GM19463 (cell line): ENCODE measurements at regions not wholly inside any gene's neighbourhood (a gene's known extent, or its start where the extent isn't known, plus 50 kb on each side); places are given as distances from the start of the nearest gene placed in this dataset.
"Not testable (repeated sequence)": the region's sequence is repeated elsewhere in the genome, so short reads cannot be mapped to it uniquely, and the experiment has no call there.

Source experiments
- ATAC-seq: cut with Tn5 transposase; IDR thresholded peaks from one replicate; pipeline ENCODE4 v1.9.1; 2021; ENCODE audit warnings: mild to moderate bottlenecking, moderate library complexity; ENCODE audit not compliant: unreplicated experiment

DNA sequence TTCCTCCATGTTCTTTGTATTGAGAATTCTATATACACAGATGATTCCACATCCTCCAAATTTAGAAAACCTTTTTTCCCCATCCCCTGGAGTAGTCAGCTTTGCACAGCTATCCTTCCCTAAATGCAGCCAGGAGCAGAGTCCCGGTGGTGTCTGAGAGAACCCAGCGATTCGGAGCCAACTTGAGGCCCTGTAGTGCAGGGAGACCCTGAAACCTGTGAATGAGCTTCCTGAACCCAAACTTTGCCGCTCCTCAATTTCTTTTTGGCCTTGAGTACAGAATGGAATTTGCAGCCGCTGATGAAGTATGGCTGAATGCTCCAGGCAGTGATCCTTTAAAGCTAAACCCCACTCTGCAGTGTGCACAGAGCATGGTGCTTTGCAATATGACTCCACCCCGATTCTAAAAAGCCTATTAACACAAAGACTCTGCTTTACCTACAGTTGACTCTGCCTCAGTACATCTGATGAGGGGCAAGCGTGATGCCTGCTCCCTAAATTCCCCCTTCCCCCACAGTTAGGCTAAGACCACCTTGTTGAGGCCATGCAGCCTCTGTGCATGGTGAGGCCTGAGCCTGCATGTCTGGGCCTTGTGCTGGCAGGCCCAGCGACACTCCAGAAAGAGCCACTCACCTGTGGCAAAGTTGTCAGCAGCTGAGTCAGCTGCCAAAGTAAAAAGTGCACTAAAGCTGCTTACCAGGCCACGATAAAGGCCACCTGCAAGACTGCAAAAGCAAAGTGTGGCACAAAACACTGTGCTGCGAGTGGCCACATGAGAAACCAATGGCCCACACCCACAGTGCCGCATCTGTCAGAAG lies 82.1 kb downstream of the PLEKHG1 start:
- ATAC-seq = no peak

DNA sequence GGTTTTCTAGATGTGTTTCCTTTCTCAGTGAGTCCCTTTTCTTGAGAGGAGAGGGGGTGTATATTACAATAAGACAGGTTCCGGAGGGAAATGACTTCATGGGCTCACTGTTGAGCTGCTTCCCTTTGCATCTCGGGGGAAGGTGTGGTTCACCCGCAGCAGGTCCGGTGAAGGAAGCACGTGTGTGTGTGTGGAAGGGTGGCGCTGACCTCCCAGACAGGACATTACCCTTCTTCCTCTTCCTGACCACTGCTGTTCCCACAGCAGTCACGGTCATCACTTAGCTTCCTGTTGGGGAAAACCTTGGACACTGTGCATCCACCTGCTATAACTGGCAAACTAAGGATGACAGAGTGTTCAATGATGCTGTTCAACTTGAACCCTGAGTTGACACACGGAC lies 83.6 kb downstream of the PLEKHG1 start:
- peak; percentile 35 for ATAC-seq

- no peak for ATAC-seq
These were observed 84.5 kb downstream of the PLEKHG1 start for GRCh38 chr6:150684161-150684560.

- ATAC-seq = no peak
These were observed 85.2 kb downstream of the PLEKHG1 start for GRCh38 chr6:150684714-150685459.

GRCh38 chr6:150685860-150686259 lies 86.2 kb downstream of the PLEKHG1 start:
- no peak for ATAC-seq

DNA sequence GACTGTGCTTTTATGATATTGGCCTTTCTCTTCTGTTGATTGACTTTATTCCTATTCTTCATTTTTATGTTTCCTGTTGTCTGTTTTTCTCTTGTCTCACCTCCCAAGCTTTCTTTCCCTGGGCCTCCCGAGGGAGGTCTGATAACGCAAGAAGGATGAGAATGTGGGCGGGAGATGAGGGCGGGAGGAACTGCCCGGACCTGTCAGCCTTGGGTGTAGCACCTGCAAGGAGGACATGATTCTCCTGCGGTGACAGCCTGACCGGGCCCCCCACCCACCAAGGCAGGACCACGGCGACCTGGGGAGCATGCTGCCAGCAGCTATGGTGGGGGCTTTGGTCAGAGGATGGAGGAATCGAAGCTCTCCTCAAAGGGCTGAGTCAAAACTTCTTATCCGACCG lies 86.9 kb downstream of the PLEKHG1 start:
- ATAC-seq = no peak

- no peak for ATAC-seq
These were observed 87.8 kb downstream of the PLEKHG1 start for GRCh38 chr6:150687508-150687907.

DNA sequence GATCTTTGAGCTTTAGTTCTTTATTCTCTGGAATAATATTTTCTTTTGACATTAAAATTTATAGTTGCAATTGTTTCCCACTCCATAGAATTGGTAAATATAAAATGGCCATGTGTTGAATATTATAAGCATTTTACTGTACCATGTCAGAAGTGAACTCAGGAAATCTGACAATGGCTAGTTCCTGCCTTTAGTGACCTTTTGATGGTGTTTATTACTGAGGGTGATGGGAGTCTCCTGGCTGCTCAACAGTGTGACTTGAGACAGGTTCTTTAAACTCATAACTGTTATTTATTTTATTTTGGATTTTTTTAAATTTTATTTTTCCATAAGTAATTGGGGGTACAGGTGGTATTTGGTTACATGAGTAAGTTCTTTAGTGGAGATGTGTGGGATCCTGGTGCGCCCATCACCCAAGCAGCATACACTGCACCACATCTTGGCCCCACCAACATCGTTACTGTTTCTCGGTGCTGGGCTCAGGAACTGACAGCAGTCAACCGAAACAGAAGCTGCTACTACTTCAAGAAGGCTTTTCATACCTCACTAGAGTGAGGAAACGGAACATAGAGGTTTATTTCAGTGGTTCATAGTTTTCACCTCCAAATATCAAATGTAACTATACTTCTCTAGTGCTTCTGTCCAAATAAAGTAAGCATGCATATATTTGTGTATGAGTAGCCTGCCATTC lies 90.4 kb downstream of the PLEKHG1 start:
- ATAC-seq = peak; percentile 38

- no peak for ATAC-seq
These were observed 91.0 kb downstream of the PLEKHG1 start for GRCh38 chr6:150690681-150691080.

- no peak for ATAC-seq
These were observed 91.8 kb downstream of the PLEKHG1 start for GRCh38 chr6:150691463-150691862.

- peak; percentile 80 for ATAC-seq
These were observed 92.9 kb downstream of the PLEKHG1 start for GRCh38 chr6:150692604-150693003.

- no peak for ATAC-seq
These were observed 95.2 kb downstream of the PLEKHG1 start for GRCh38 chr6:150694889-150695288.

- ATAC-seq = no peak
These were observed 96.0 kb downstream of the PLEKHG1 start for GRCh38 chr6:150695652-150696051.

DNA sequence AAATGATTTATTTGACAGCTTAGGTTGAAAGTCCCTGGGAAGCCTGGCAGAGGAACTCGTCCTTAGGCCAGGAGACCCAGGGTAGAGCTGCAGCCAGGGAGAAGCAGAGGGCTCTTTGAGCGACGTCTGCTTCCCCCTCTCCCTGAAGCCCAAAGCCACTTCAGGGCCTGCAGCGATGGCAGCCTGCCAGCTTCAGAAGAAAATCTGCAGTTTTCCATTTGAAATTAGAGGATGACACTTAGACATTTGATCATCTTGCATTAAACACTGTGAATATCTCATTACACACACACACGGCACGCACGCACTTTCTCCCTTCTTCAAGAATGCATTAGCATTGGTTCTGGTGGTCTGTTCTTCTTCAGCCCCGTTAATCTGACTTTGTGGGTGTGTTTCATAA lies 96.5 kb downstream of the PLEKHG1 start:
- no peak for ATAC-seq

DNA sequence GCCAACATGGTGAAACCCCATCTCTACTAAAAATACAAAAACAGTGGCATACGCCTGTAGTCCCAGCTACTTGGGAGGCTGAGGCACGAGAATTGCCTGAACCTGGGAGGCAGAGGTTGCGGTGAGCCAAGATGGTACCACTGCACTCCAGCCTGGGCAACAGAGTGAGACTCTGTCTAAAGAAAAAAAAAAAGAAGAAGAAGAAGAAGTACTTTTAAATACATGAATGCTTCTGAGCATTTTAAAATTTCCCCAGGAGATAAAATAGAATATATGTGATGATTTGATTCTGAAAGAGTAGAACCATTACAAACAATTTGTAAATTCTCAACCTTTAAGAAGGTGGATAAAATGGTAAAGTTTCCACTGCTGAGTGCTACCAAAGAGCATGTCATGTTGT lies 97.2 kb downstream of the PLEKHG1 start:
- ATAC-seq = not testable (repeated sequence)

- ATAC-seq = no peak
These were observed 97.8 kb downstream of the PLEKHG1 start for GRCh38 chr6:150697515-150697914.

GRCh38 chr6:150698391-150698790 lies 98.7 kb downstream of the PLEKHG1 start:
- peak; percentile 52 for ATAC-seq

DNA sequence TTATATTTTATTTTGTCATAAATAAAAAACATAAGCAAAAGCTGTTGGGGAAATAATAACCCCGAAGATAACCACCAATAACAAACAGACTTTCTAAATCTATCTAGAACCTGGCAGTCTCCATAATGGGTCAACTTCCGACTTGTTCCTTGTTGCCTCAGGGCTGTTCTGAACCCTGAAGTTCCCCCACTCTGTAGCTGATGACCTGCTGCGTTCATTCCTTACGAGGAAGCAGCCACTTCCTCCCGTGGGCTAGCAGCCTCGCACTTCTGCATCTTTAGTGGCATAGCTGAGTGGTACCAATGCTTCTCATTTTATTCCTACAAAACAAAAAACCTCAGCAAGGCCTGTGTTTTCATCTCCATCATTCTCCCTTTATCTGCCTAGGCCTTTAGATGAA lies 103.0 kb downstream of the PLEKHG1 start:
- no peak for ATAC-seq

- no peak for ATAC-seq
These were observed 104.9 kb downstream of the PLEKHG1 start for GRCh38 chr6:150704447-150705192.

DNA sequence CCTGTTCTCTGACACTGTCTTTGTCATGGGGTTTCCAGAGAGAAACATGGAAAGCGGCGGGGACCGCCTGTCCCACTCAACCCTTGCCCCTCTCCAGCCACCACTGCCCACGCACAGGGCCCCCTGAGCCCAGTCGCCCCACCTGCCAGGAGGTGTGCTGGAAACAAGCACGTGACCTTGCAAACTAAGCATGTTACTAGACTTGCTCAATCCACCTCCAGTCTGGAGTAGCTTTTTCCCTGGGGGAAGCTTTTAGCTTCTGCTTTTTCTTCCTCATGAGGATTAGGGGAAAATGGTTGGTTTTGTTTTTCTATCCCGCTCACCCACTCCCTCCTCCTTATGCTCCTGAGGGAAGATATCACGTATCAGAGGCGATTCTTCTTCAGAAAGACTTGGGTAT lies 105.7 kb downstream of the PLEKHG1 start:
- no peak for ATAC-seq

- ATAC-seq = no peak
These were observed 110.6 kb downstream of the PLEKHG1 start for GRCh38 chr6:150710236-150710635.
